GM19240 (cell line): ENCODE measurements at regions not wholly inside any gene's neighbourhood (a gene's known extent, or its start where the extent isn't known, plus 50 kb on each side); places are given as distances from the start of the nearest gene placed in this dataset.
"Not testable (repeated sequence)": the region's sequence is repeated elsewhere in the genome, so short reads cannot be mapped to it uniquely, and the experiment has no call there.

Experiments used
- DNase-seq: peaks from one replicate; pipeline ENCODE4 v3.0.0; 2011; ENCODE audit warnings: low spot score; ENCODE audit not compliant: insufficient read length

DNA sequence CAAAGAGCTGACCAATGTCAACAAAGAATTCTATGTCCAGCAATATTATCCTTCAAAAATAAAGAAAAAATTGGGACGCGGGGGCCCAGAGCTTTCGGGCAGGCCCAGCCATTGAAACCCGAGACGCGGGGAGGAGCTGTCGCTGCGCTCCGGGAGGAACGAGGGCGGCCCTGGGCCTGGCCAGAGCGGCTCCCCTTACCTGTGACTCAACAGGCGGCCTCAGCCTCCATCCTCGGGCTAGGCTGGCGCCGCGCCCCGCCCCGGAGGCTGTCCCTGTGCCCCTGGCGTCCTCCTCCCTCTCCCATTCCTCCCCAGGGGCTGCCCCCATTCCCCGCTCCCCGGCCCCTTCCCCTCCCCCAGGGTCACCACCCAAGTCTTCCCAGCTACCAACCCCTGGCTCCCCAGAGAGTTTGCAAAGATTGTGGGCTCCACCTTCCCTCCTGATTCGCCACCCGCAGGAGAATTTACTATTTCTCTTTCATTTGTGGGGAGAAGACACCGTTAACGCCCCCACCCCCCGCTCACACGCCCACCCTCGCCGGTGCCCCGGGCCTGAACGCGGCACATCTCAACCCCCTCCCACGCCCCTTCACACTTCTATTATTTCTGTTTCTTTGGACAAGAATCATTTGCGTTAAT, 127.9 kb downstream of the ARRDC4 start:
- DNase-seq = not testable (repeated sequence)

DNA sequence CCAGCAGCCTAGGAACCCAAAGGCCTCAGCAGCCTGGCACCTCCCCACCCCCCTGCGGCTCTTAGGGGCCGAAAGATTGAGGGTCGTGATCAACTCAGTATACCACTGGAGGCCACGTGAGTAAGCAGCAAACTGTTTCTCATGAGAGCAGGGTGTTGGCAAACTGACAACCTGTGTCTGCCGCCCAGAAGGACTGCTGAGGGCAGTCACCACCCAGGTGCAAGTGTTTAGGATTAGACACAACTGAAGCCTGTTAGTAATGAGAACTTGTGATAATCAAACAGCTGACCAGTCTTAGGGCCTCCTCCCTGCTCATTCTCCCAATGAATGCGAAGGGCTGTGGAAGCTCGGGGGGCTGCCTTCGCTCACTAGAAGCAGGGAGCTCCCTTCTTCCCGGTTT, 128.8 kb downstream of the ARRDC4 start:
- DNase-seq = not testable (repeated sequence)

DNA sequence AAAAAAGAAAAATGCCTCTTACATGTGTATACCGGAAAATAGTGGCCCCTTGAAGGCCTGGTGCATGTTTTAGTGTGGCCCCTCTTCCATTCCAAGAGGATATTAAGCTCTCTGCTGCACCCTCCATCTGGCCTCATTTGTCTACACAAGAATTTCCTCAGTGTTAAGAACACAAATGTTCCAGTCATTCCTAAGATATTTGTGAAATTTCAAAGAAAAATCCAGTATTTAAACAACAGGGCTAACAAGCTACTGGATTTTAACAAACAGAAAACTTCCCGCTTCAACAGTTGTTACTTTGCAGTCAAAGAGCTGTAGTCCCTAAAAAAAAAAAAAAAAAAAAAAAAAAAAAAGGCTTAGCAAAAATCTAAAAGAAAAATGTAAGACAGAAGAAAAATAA, 137.5 kb downstream of the ARRDC4 start:
- not testable (repeated sequence) for DNase-seq

DNA sequence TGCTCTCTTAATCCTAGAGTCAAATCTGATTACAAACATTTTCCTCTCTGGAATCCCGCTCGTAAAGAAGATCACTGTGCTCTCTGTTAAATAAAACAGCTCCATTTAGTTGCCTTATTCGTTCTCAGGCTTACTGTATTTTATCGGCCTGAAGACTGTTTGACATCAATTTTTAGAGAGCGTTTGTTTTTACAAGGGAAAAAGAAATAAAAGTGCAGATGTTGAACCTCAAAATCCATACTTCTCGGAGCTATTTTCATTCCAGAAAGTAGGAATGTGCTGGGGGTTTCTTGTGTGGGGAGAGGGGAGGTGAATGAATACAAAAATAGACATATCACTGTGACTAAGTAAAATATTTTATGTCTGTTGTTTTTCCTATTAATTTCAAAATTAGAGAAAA, 140.1 kb downstream of the ARRDC4 start:
- DNase-seq = not testable (repeated sequence)

DNA sequence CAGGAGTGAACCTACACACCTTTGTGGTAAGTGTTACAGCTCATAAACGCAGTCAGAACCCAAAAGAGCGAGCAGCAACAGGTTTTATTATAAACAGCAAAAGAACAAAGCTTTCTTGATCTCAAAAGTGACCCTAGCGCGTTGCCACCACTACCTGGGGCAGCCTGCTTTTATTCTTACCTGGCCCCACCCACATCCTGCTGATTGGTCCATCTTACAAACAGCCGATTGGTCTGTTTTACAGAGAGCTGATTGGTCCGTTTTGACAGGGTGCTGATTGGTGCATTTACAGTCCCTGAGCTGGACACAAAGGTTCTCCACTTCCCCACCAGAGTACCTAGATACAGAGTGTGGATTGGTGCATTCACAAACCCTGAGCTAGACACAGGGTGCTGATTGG, 143.1 kb downstream of the ARRDC4 start:
- DNase-seq = no peak

- DNase-seq = not testable (repeated sequence)
These were observed 144.1 kb downstream of the ARRDC4 start for GRCh38 chr15:98104386-98105151.

DNA sequence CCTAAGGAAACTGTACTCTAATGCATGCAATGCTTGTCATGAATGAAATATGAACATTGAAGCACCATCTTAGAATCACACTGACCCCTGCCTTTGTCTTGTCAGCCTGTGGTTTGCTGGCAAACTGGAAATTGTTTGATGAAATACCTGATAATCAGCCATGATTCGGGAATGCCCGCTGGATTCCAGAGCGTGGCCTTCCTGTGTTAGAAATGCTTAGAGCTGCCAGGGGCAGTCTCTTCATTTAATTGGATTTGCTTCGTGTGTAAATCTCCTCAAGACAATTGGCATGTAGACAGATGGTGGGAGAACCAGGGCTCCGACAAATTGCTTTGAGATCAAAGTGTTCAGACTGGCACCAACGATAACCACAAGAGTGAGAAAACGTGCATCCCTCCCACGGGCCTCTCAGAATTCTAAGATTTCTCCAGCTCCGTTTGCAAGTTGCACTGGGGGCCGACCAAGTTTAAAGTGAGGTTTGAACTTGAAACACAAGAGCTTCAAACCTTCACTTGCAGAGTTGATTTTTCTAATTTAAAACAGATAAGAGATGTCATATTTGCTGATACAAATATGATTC, 146.2 kb downstream of the ARRDC4 start:
- DNase-seq = not testable (repeated sequence)

DNA sequence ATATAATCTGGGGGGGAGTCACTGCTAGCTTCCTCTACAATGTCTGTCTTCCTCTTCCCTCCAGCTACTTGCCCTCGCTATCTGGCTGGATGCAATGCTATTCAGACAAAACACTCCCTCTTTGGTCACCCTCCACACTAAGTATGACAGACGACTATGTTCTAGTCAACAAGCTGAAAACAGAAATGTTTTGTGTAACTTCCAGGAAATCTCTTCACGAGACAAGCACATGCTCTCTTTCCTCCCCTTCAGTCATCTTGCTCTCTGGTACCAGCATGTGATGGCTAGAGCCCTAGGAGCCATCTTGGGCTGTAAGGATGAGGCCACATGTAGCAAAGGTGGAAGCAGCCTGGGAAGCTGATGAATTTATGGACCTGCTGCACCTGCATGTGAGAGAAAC, 151.3 kb downstream of the ARRDC4 start:
- no peak for DNase-seq

GRCh38 chr15:98113327-98113726, 152.8 kb downstream of the ARRDC4 start:
- no peak for DNase-seq

- no peak for DNase-seq
These were observed 160.1 kb downstream of the ARRDC4 start for GRCh38 chr15:98120561-98120960.

GRCh38 chr15:98121536-98121935, 161.0 kb downstream of the ARRDC4 start:
- DNase-seq = no peak

- DNase-seq = no peak
These were observed 161.5 kb downstream of the ARRDC4 start for GRCh38 chr15:98121957-98122356.

DNA sequence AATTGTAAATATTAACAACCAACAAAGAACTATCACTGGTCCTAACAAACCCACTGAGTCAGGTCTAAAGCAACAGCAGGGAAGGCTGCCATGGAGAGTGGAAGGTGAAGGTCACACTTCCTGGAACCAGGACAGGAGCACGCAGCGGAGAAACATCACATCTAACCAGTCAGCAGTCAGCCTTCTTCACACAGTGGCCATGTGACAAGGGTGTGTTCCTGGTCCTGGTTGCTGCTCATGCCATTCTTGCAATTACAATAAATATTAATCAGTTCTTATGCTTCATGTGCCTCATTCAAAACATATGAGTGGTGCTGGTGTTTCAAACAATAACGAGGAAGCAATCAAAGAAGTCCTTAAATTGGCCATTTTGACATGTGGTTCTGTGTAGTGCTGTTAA, 162.8 kb downstream of the ARRDC4 start:
- no peak for DNase-seq

DNA sequence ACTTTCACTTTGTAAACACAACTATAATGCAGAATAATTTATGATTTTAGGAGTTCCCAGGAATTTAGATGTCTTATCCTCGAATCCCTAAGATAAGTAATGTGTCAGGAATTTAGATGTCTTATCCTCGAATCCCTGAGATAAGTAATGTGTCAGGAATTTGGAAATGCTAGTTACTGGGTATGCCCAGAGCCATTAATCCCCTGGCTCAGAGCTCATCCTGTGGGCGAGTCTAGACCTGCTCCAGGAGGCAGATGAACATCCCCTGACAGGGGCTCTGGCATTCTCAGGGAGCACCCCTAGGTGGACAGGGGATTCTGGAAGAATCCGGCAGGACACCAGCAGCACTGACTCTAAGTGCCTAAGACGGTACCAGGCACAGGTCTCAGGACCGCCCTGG, 163.3 kb downstream of the ARRDC4 start:
- no peak for DNase-seq

DNA sequence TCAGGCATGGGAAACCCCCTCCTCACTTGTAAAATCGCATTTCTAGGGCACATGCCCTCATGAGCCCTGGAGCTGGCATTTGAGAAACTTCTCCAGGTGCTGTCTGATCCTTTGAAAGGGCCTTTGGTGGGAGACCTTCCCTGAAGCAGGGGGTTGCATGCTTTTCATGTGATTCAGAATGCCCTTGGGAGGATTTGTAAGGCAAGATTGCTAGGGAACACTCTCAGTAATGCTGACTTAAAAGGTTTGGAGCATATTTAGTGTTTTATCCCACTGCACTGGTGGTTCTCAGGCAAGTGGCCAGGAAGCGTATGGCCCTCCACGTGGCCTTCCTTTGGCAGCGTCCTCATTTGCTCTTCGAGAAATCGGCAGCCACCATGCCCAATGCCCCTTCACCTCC, 164.1 kb downstream of the ARRDC4 start:
- DNase-seq = no peak

GRCh38 chr15:98126326-98127085, 166.0 kb downstream of the ARRDC4 start:
- DNase-seq = no peak

- DNase-seq = no peak
These were observed 167.1 kb downstream of the ARRDC4 start for GRCh38 chr15:98127586-98127985.

DNA sequence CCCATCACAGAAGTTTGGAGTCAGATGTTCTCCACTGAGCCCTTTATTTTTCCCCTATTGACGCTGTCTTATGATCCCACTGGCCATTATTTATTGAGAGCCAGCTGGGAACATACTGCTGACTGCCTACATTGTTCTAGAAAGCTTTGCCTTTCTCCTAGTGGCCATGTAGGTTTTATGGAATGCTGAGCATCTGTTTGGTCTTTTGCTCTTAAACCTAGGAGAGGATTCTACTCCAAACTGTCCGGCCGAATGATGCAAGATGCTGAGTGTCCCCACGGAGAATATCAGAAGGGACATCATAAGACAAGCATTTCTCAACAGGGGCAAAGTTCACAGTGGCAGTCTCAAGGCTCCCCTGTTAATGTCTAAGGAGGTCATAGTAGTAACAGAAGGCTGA, 171.4 kb downstream of the ARRDC4 start:
- DNase-seq = no peak

DNA sequence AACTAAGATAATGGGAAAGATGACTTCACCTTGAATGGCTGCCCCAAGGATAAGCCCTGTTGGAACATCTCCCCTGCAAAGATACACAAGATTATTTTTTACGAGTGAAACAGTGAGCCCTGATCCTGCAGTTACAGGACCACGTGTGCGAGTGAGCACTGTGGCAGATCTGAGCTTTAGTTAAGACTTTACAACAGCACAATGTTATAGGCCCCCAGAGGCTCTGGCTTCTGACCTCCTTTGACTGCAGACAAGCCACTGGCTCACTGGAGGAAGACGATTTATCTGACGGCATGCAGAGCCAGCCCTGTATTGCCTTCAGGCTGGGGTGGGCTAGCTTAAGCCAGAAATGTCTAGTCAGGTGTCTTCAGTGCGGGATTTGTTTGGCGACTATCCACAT, 174.4 kb downstream of the ARRDC4 start:
- no peak for DNase-seq

GRCh38 chr15:98138910-98139309, 178.4 kb downstream of the ARRDC4 start:
- DNase-seq = no peak

- DNase-seq = no peak
These were observed 178.8 kb downstream of the ARRDC4 start for GRCh38 chr15:98139337-98139736.

- no peak for DNase-seq
These were observed 182.1 kb downstream of the ARRDC4 start for GRCh38 chr15:98142572-98142971.
